ENCODE measurements at regions not wholly inside any gene's neighbourhood (a gene's known extent, or its start where the extent isn't known, plus 50 kb on each side); places are given as distances from the start of the nearest gene placed in this dataset.

- H3K4me1 ChIP-seq (ENCODE audit: insufficient read depth), result no peaks in the 10 kb centered on the region
- H3F3A ChIP-seq (ENCODE audit: insufficient read depth), result no peaks in the 10 kb centered on the region
- no peaks in the 10 kb centered on the region for H3K9me2 ChIP-seq (ENCODE audit: insufficient read depth)
- peak; percentile 30 for DNase-seq
- H3K79me2 ChIP-seq (ENCODE audit: insufficient read depth), result no peaks in the 10 kb centered on the region
- no peaks in the 10 kb centered on the region for H3K9me3 ChIP-seq (ENCODE audit: low read depth)
- no peak overlapping the region for H3K27ac ChIP-seq
- no peak for TF ChIP-seq EZH2 (IDR thresholded peaks at IDR 0.05; ENCODE audit: insufficient read depth, poor library complexity, severe bottlenecking)
- TF ChIP-seq EZH2phosphoT487 (IDR thresholded peaks at IDR 0.05; ENCODE audit: insufficient read depth, low read depth), result no peak
- no peaks in the 10 kb centered on the region for H4K20me1 ChIP-seq (ENCODE audit: insufficient read depth)
- WGBS, 2 experiments (ENCODE audit: low coverage in 1 of 2, low lambda C conversion rate in 2 of 2, missing lambda C conversion rate in 2 of 2), result 33 to 39% methylated on average over 3 of the region's 3 CpGs
- H3K9ac ChIP-seq, result no peak overlapping the region
- H3K4me2 ChIP-seq (ENCODE audit: unreplicated experiment), result no peak overlapping the region
- in situ Hi-C loops (cut with MboI), result no loop called here
- no peak overlapping the region for H2AFZ ChIP-seq
- no peaks in the 10 kb centered on the region for H3K36me3 ChIP-seq (ENCODE audit: low read depth)
- H3K27me3 ChIP-seq (replicated peaks; ENCODE audit: insufficient read depth), result no peaks in the 10 kb centered on the region; the same call in none of the 2 replicates
- no peak overlapping the region for H3K4me3 ChIP-seq
These were observed 211.0 kb upstream of the SSTR4 start for GRCh38 chr20:22824077-22824476.

- Histone ChIP-seq H3K4me2 (ENCODE audit: unreplicated experiment) (no peak overlapping the region), H3F3A (ENCODE audit: insufficient read depth) (no peaks in the 10 kb centered on the region), H2AFZ (no peak overlapping the region), H3K9me3 (ENCODE audit: low read depth) (no peaks in the 10 kb centered on the region), H3K27ac (no peak overlapping the region), H4K20me1 (ENCODE audit: insufficient read depth) (no peaks in the 10 kb centered on the region), H3K9ac (no peak overlapping the region), H3K4me3 (no peak overlapping the region), H3K4me1 (ENCODE audit: insufficient read depth) (no peaks in the 10 kb centered on the region), H3K79me2 (ENCODE audit: insufficient read depth) (no peaks in the 10 kb centered on the region), H3K27me3 (replicated peaks; ENCODE audit: insufficient read depth) (peaks cover 10% of the 10 kb centered on the region), H3K36me3 (ENCODE audit: low read depth) (no peaks in the 10 kb centered on the region), H3K9me2 (ENCODE audit: insufficient read depth) (no peaks in the 10 kb centered on the region)
- DNase-seq, result peak; percentile 22
- in situ Hi-C loops (cut with MboI), result no loop called here
- no peak for TF ChIP-seq EZH2 (IDR thresholded peaks at IDR 0.05; ENCODE audit: insufficient read depth, poor library complexity, severe bottlenecking)
- no peak for TF ChIP-seq EZH2phosphoT487 (IDR thresholded peaks at IDR 0.05; ENCODE audit: insufficient read depth, low read depth)
- 67 to 79% methylated on average over 3 of the region's 3 CpGs for whole genome bisulfite sequencing, 2 experiments (ENCODE audit: low coverage in 1 of 2, low lambda C conversion rate in 2 of 2, missing lambda C conversion rate in 2 of 2)
These were observed 210.0 kb upstream of the SSTR4 start for GRCh38 chr20:22825076-22825475.

- DNase-seq, result no peak
- Histone ChIP-seq H3K4me3 (no peak overlapping the region), H3K4me2 (ENCODE audit: unreplicated experiment) (no peak overlapping the region), H3K9me3 (ENCODE audit: low read depth) (no peaks in the 10 kb centered on the region), H2AFZ (no peak overlapping the region), H3K27me3 (replicated peaks; ENCODE audit: insufficient read depth) (peaks cover 12% of the 10 kb centered on the region), H3K27ac (no peak overlapping the region), H3K36me3 (ENCODE audit: low read depth) (no peaks in the 10 kb centered on the region), H3K4me1 (ENCODE audit: insufficient read depth) (no peaks in the 10 kb centered on the region), H3F3A (ENCODE audit: insufficient read depth) (no peaks in the 10 kb centered on the region), H3K9me2 (ENCODE audit: insufficient read depth) (no peaks in the 10 kb centered on the region), H4K20me1 (ENCODE audit: insufficient read depth) (no peaks in the 10 kb centered on the region), H3K9ac (no peak overlapping the region), H3K79me2 (ENCODE audit: insufficient read depth) (no peaks in the 10 kb centered on the region)
- in situ Hi-C loops (cut with MboI), result no loop called here
- no peak for TF ChIP-seq EZH2 (IDR thresholded peaks at IDR 0.05; ENCODE audit: insufficient read depth, poor library complexity, severe bottlenecking)
- TF ChIP-seq EZH2phosphoT487 (IDR thresholded peaks at IDR 0.05; ENCODE audit: insufficient read depth, low read depth), result no peak
- WGBS, 2 experiments (ENCODE audit: low coverage in 1 of 2, low lambda C conversion rate in 2 of 2, missing lambda C conversion rate in 2 of 2), result 36 to 46% methylated on average over 4 of the region's 4 CpGs
These were observed 209.6 kb upstream of the SSTR4 start for GRCh38 chr20:22825546-22825945.

GRCh38 chr20:22826306-22827230 is 208.5 kb upstream of the SSTR4 start:
- no peaks in the 10 kb centered on the region for H3F3A ChIP-seq (ENCODE audit: insufficient read depth)
- H3K4me3 ChIP-seq, result no peak overlapping the region
- TF ChIP-seq EZH2phosphoT487 (IDR thresholded peaks at IDR 0.05; ENCODE audit: insufficient read depth, low read depth) (no peak), EZH2 (IDR thresholded peaks at IDR 0.05; ENCODE audit: insufficient read depth, poor library complexity, severe bottlenecking) (no peak)
- no peaks in the 10 kb centered on the region for H4K20me1 ChIP-seq (ENCODE audit: insufficient read depth)
- no peak overlapping the region for H3K4me2 ChIP-seq (ENCODE audit: unreplicated experiment)
- WGBS, 2 experiments (ENCODE audit: low coverage in 1 of 2, low lambda C conversion rate in 2 of 2, missing lambda C conversion rate in 2 of 2), result 53 to 63% methylated on average over 8 of the region's 8 CpGs
- in situ Hi-C loops (cut with MboI), result no loop called here
- H3K9ac ChIP-seq, result no peak overlapping the region
- DNase-seq, result no peak
- no peaks in the 10 kb centered on the region for H3K9me3 ChIP-seq (ENCODE audit: low read depth)
- no peaks in the 10 kb centered on the region for H3K36me3 ChIP-seq (ENCODE audit: low read depth)
- no peak overlapping the region for H3K27ac ChIP-seq
- H2AFZ ChIP-seq, result no peak overlapping the region
- H3K79me2 ChIP-seq (ENCODE audit: insufficient read depth), result no peaks in the 10 kb centered on the region
- no peaks in the 10 kb centered on the region for H3K4me1 ChIP-seq (ENCODE audit: insufficient read depth)
- no peaks in the 10 kb centered on the region for H3K9me2 ChIP-seq (ENCODE audit: insufficient read depth)
- peaks cover 12% of the 10 kb centered on the region for H3K27me3 ChIP-seq (replicated peaks; ENCODE audit: insufficient read depth)
